ENCODE measurements at regions not wholly inside any gene's neighbourhood (a gene's known extent, or its start where the extent isn't known, plus 50 kb on each side); places are given as distances from the start of the nearest gene placed in this dataset.

- DNase-seq (ENCODE audit: low read depth, low spot score), result no peak
These were observed 69.4 kb upstream of the CD96 start for GRCh38 chr3:111472556-111472955.

DNA sequence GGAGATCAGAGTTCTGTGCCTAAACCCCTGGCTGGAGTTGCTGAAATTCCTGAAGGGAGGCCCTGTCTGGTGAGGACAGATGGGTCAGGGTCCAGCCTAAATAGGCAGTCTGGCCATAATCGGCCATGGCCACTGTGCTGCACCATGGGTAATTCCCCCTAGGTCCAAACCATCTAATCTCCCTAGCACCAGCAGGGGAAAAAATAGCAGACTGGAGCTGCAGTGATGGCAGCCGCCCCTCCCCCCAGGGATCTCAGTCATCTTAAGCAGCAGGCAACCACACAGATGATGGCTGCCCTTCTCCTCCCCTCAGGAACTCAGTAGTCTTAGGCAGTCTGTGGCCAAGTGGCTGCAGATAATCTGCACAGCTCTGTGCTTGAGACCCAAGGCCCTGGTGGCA is 68.4 kb upstream of the CD96 start:
- DNase-seq (ENCODE audit: low read depth, low spot score), result no peak

DNA sequence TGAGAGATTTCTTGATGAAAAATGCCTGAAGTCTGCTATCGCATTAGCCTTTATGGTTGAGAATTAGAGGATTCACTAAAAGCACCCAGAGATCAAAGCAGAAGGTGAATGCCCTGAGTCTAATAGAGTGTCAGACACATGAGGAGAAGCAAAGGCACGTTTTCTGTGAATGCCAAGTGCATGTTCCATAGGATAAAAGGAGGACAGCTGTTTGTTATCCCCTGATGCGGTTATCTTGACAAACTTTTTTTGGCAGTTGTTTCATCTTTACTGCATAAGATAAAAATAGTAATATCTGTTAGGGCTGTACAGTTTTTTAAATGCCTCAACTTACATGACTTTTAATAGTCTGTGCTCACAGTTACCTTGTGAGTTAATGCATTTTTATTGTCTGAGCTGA is 65.3 kb upstream of the CD96 start:
- no peak for DNase-seq (ENCODE audit: low read depth, low spot score)

DNA sequence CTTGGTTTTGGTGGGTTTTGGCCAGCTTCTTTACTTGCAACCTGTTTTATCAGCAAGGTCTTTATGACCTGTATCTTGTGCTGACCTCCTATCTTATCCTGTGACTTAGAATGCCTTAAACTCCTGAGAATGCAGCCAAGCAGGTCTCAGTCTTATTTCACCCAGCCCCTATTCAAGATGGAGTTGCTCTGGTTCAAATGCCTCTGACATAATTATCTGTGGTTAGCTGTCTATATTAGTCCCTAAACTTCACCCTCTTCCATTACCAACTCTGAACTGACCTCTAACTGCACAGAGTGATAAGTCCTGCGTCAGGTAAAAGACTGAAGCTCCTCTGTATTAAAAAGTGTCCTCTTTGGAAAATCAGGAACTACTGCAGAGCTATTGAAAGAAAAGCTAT is 61.9 kb upstream of the CD96 start:
- no peak for DNase-seq (ENCODE audit: low read depth, low spot score)

DNA sequence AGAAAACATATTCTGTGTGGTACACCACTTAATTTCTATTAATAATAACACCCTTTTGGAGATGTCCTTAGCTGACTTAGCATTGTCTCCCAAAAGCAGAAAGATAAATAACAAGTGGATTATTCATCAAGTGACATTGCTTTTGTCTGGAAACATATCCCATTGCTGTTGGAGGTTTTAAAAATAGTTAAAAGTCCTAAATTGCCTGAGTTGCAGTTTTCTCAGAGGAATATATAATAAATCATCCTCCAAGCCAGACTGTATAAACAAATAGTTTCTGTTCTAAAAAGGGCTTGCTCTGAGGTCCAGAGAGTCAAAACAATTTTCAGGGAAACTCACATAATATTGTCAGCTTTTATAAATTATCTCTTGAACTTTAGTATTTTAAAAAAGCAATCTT is 60.4 kb upstream of the CD96 start:
- DNase-seq (ENCODE audit: low read depth, low spot score), result no peak

- DNase-seq (ENCODE audit: low read depth, low spot score), result no peak
These were observed 59.4 kb upstream of the CD96 start for GRCh38 chr3:111482574-111482973.

DNA sequence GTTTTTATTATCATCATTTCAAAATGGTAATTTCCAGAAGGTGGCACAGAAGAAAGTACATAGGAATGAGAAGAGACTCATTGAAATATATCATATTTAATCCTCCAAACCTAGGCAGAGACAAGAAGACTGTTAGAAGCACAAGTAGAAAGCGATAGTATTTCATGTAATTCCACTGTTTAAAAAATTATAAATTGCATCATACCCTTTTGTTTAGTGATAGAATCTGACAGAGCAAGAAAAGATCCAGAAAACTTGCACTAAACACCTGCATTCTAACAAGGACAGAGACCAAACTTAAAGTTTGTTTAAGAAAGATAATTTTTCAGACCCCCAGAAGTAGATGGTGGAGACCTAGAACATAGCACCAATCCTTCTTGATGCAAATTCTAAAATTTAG is 56.9 kb upstream of the CD96 start:
- no peak for DNase-seq (ENCODE audit: low read depth, low spot score)

Measured in smooth muscle cell of the brain vasculature (primary cell).